Fibroblast of gingiva (primary cell): ENCODE measurements at regions not wholly inside any gene's neighbourhood (a gene's known extent, or its start where the extent isn't known, plus 50 kb on each side); places are given as distances from the start of the nearest gene placed in this dataset.

Experiments used
- DNase-seq: peaks from one replicate; pipeline ENCODE4 v3.0.0-alpha.2; 2011; ENCODE audit warnings: low read depth

GRCh38 chr10:128623776-128624175 is 497.6 kb upstream of the MKI67 start:
- DNase-seq: no peak

DNA sequence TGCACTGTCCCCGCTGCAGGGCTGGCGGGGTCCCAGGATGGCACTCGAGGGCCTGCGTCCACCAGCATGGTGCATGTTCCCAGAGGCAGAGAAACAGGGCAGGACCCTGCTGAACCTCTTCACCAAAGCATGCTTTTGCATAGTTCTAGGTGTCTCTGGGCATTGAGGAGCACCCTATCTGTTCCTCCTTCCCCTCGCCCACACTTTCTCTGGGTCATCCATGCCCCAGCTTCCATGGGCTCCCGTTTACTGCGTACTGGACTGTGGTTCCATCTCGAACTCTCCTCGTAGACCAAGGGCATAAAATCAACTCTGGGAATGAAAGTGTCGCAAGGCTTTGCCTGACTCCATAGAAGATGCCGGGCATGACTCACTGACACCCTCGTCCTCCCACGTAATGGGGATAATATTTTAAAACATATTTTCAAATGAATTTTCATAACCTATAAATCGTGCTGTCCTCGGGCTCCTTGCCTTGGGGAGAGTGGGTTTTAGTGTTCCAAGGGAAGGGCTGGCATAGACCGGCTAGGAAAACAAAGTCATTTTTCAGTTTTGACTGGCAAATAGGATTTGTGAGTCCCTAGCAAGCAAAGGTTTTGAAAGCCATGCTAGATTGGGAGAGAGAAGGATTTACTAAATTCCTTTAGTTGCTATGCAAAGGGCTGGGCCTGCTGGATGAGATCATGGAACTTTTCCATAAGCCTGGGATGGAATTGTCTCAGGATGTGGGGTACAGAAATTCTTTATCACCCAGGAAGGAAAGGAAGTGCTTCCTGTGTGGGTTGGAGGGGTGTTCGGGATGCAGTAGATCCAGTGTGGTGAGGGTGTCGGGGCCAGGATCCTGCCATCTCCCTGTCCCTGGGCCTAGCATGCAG is 498.7 kb upstream of the MKI67 start:
- no peak for DNase-seq

- no peak for DNase-seq
Measured at GRCh38 chr10:128625926-128626325, 499.7 kb upstream of the MKI67 start.

- DNase-seq: no peak
Measured at GRCh38 chr10:128626397-128627000, 500.3 kb upstream of the MKI67 start.

- DNase-seq: no peak
Measured at GRCh38 chr10:128627811-128628210, 501.6 kb upstream of the MKI67 start.

DNA sequence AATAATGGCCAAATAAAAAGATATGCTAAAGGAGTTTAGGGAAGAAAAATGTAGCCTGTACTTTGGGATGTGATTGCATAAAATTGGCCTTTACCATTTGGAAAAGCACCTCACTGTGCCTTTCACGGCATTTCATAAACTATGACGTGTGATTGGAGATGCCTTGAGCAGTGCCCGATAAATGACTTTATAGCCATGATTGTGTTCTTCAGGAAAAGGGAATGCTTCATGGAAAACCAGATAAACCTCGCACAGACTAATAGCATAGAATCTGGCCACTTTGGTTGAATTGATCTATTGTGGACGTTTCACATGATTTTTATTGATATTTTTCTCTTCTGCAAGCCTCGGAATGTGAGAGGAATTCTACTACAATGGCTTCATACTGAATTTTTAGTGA is 502.0 kb upstream of the MKI67 start:
- DNase-seq: no peak

DNA sequence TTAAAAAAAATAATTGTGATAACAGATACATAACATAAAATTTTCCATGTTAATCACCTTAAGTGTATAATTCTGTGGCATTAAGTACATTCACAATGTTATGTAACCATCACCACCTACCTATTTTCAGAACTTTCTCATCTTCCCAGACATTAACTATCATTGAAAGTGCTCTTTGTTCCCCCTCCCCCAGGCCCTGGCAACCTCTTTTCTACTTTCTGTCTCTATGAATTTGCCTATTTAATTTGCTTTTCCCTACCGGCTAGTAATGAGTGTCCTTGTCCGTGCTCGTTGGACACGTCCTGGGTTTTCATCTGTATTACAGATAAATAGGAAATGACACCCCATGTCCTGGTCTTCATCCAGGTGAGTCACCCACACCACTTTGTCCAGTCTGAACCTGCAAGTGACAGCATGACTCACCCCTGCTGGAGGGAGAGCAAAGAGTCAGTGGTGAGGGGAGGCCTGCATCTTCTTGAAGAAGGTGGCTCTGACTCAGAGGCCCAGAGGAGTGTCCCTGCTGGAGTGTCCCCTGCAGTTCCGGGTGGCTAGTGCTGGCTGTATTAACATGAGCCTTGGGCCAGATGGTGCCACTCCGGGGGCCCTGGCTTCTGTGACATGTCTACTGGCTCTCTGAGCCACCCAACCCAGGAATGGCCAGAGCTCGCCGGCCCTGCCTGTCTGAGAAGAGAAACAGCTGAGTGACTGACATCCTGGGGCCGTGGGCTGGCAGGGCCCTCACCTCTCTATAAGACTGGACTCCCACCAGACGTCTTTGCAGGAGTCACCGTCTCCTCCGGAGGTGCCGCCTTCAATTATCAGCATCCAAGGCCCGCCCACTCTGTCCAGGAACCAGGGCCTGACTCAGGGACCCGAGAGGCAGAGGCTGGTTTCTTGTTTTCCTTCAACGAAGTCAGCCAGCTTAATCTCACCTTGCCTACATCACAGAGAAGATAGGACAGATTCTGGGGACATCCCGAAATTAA is 503.2 kb upstream of the MKI67 start:
- DNase-seq: no peak

DNA sequence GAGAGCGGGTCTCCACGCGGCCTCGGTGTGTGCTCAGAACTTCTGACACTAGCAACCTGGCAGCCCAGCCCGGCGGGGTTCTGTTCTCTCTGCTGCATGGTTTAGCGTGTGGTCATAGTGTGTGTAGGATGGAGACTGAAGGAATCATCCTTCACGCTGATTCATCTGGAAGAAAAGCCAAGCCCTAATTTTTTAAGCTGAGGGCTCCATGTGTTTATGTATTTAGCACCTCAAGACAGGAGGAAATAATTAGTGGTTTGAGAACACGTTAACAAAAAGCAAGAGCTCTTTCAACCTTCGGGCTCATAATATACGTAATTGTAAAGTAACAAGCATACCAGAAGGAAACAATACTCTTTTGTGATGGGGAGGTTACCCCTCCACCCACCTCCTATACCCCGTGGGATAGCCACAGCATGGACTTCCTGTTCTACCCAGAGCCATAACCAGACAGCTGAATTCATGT is 504.6 kb upstream of the MKI67 start:
- no peak for DNase-seq

DNA sequence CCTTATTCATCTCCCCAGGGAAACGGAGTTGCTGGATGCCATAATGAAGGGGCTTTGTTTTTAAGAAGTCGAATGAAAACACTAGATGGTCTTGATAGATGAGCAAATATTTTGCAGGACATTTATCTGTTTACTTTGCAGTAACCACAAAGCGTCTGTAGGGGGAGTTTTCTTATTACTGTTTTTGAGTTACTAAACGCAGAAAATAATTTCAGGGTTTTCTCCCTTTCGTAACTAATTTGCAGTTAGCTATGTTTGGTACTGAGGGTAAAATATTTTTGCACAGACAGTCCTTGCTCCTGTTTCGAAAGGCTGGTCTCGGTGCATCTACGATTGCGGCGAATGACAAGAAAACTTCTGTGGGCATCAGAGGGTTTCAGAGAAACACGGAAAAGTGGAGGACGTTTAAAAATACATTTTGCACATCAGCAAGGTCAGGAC is 505.6 kb upstream of the MKI67 start:
- no peak for DNase-seq

DNA sequence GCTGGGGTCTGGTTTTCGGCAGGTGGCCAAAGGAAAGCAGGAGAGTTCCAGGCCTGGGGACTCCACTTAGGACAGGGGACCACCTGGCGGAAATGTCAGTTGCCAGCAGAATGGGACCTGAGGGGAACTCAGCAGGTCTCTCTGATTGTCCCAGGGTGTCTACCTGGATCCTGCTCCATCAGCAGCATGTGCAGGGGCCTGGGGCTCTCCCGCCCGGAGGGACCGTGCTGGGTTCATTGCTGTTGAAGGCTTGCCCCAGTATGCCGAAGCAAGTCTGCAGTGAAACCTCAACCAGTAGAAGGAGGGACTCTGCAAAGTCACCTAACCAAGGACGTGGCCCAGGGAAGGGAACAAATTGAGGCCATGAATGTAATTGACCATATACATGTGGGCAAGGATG is 506.5 kb upstream of the MKI67 start:
- DNase-seq: no peak

- no peak for DNase-seq
Measured at GRCh38 chr10:128633864-128634540, 507.8 kb upstream of the MKI67 start.

DNA sequence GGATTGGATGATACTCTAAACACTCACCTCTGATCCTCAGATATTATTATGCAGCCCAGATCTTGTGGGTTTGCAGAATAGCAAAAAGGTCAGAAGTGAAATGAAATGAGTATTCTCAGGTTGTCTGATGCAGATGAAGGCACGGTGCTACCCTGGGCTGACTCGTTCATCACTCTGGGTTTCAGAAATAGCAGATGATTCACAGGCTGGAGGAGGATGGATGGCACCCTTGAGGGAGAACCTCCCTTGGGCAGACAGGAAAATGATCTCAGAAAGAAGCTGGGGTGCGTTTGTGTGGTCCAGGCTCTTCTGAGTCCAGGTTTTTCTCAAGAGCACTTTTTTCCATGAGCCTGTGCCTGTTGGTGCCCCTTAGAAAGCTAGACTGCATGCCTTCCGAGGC is 515.8 kb upstream of the MKI67 start:
- no peak for DNase-seq

DNA sequence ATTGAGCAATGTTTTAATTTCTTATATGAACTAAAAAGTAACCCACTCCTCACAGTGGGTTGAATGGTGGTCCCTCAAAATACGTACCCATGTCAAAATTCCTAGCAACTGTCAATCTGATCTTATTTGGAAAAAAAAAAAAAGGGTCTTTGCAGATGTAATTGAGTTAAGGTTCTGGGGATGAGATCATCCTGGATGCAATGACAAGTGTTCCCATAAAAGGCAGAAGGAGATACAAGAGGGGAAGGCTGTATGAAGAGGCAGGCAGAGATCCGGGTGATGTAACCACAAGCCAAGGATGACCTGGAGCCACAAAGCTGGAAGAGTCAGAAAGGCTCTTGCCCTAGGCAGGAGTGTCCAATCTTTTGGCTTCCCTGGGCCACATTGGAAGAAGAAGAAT is 516.3 kb upstream of the MKI67 start:
- DNase-seq: no peak

DNA sequence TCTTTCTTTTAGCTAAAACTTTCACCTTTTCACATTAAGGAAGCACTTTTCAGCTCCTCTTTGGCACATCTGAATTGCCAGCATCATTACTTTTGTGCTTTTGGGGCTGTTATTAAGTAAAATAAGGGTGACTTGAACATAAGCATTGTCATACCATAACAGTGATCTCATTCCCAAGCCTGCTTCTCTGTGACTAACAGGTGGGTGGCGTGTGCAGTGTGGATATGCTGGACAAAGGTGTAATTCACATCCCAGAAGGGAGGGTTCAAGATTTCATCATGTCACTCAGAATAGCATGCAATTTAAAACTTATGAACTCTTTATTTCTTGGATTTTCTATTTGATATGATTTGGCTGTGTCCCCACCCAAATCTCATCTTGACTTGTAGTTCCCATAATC is 517.4 kb upstream of the MKI67 start:
- DNase-seq: no peak

GRCh38 chr10:128645486-128645885 is 519.3 kb upstream of the MKI67 start:
- DNase-seq: no peak

DNA sequence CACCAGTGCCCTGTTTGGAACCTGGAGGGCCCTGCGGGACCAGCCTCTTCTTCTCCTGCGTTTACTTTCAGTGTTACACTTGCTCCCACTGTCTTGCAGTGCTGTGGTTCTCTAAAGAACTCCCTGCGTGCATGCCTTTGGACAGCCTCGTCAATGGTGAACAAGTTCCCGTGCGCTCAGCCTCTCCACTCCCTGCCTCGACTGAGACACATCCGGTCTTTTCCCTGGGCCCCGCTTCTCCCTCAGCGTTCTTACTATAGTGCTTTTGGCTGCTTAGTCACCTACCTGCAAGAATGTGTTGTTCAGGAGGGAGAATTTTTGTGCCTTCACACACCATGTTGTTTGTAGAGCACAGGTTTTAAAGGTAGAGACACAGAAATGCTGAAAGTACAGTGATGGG is 520.7 kb upstream of the MKI67 start:
- DNase-seq: no peak

- DNase-seq: no peak
Measured at GRCh38 chr10:128657548-128657947, 531.3 kb upstream of the MKI67 start.

DNA sequence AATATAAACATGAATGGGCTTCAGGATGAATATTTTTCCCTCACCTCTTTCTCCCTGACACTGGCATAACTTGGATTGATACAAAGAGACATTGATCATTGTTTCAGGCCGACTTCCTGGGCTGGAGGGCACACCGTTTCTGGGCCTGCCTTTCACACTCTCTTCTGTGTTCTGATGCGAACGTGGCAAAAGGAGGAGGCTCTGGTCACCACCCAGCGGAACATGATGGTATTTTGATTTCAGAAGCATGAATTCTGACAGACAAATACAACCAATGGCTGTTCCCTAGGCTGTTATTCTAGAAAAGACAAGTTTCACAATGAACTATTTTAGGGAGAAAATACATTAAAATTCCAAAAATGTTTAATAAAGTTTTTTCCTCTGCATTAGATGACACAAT is 534.5 kb upstream of the MKI67 start:
- DNase-seq: no peak

DNA sequence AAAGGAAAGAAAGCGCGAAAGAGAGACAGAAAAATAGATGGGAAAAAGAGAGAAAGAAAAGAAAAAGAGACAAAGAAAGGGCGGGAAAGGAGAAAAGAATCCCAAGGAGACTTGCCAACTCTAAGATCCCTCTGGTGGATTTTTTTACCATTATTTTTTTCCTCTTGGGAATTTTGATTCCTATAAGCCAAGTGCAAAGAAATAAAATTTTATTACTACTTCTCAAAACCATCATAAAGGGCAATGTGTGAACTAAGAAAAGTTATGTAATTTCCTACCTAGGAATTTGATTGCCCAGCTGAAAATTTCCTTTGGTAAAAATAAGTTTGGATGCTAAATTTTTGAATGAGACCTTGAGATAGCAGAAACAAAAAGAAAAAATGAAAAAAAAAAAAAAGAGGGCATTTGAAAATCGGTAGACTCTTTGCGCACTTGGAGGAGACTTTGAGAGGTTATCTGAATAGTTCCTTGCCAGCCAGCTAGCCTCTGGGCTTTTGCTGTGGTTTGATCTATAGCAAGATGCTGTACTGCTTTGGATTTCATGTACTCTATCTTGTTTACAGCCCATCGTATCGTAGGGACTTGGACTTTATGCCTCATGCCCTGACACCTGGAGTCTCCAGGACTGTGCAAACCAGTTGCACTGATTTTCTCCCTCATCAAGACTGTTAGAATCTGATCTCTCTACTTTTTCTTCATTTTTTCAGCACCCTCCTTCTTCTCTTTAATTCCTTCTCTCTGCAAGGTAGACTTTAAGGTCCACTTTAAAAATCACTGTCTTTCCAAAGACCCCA is 535.4 kb upstream of the MKI67 start:
- DNase-seq: no peak

- DNase-seq: no peak
Measured at GRCh38 chr10:128662520-128662919, 536.3 kb upstream of the MKI67 start.

- no peak for DNase-seq
Measured at GRCh38 chr10:128664729-128665128, 538.5 kb upstream of the MKI67 start.
